ENCODE measurements at regions not wholly inside any gene's neighbourhood (a gene's known extent, or its start where the extent isn't known, plus 50 kb on each side); places are given as distances from the start of the nearest gene placed in this dataset.
"Not testable (repeated sequence)": the region's sequence is repeated elsewhere in the genome, so short reads cannot be mapped to it uniquely, and the experiment has no call there.

DNA sequence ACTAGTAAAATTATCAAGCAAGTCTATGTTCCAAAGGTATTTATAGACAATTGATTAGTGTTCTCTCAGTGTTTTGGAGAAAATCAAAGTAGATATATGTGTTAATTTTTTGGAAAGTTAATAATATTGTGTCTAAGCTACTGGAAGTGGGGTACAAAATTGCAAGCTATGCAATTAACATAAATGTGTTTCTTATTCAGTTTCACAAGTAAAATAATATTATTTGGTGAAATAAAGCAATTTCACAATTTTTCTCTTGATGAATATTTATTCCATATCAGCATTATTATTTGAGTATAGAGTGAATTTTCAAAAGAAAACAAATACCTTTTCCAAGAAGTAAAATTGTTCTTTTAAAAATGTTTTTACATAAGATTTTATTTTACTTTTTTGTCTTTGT, 1047.7 kb downstream of the TBL1XR1 start:
- no peak for DNase-seq

DNA sequence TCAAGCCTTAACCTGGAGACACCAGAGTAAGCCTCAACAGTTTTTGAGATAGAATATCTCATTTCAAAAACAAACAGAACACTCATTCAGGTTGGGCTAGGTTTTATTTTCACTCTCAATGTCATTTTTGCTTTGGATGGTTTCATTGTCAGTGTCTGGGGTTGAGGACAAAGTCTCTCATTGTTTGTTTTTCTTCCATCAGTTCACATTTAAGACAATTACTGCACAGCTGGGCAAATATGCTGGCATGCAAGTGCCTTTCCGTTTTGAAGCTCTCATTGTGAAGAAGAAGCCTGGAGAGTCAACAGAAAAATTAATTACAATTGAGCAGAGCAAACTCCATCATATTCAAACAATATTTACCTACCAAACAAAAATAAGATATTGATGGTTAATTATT, 1050.0 kb downstream of the TBL1XR1 start:
- DNase-seq, result no peak

- DNase-seq, result no peak
These were observed 1055.4 kb downstream of the TBL1XR1 start for GRCh38 chr3:176141837-176142236.

GRCh38 chr3:176120507-176120906, 1076.8 kb downstream of the TBL1XR1 start:
- DNase-seq, result no peak

DNA sequence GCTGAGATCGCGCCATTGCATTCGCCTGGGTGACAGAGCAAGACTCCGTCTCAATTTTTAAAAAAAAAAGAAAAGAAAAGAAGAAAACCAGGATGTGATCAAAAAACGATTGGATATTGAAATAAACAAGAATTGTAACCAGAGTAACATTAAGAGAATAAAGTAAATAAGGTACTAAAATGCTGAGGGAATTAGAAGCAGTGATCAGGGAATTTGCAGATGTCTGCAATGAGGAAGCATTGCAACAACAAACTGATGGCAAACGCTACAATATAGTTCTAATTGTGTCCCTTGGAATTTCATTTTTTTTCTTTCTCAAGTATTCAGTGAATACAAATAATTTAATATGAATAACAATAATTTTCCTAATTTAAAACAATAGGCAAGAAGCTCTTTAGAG, 1077.5 kb downstream of the TBL1XR1 start:
- no peak for DNase-seq

- no peak for DNase-seq
These were observed 1090.9 kb downstream of the TBL1XR1 start for GRCh38 chr3:176106380-176106779.

DNA sequence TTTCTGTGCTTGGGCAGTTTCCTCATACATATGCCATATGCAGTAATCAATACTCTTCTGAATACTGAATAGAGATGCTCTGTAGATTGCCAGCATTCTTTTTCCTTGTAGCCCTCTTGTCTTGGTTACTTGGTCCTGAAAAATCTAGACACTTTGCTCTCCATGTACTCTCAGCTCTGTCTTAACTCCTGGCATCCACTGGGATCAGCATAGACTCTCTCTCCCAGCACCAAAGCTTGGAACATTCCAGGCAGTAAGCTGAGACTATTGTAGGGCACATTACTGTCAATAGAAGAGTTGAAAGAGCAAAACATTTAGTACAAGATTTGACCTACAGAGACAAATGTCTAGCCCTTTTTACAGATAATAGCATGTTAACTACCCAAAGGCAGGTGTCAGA, 1100.3 kb downstream of the TBL1XR1 start:
- no peak for DNase-seq

DNA sequence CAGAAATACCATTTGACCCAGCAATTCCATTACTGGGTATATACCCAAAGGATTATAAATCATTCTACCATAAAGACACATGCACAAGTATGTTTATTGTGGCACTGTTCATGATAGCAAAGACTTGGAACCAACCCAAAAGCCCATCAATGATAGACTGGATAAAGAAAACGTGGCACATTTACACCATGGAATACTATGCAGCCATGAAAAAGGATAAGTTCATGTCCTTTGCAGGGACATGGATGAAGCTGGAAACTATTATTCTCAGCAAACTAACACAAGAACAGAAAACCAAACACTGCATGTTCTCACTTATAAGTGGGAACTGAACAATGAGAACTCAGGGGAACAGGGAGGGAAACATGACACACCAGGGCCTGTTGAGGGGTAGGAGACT, 1103.4 kb downstream of the TBL1XR1 start:
- not testable (repeated sequence) for DNase-seq

GRCh38 chr3:176090727-176091126, 1106.6 kb downstream of the TBL1XR1 start:
- DNase-seq, result no peak

DNA sequence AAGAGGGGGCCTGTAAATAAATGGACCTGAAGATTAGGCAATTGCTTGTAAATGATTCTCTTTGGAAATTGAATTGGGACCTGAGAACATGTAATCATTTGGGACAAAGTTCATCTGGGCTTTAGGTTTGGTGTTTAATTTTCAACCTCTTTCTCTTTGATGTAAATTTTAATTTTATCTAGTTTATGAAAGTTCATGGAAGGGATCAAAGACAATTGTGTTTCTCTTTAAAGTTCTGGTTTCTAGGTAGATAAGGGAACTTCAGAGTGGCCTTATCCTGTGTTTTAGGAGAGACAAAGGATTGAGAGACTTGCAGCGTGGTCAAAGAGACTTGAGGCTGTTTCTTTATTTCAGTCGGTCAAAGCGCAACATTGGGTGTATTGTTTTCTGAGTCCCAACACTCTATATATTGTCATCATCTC, 1108.3 kb downstream of the TBL1XR1 start:
- DNase-seq, result no peak

DNA sequence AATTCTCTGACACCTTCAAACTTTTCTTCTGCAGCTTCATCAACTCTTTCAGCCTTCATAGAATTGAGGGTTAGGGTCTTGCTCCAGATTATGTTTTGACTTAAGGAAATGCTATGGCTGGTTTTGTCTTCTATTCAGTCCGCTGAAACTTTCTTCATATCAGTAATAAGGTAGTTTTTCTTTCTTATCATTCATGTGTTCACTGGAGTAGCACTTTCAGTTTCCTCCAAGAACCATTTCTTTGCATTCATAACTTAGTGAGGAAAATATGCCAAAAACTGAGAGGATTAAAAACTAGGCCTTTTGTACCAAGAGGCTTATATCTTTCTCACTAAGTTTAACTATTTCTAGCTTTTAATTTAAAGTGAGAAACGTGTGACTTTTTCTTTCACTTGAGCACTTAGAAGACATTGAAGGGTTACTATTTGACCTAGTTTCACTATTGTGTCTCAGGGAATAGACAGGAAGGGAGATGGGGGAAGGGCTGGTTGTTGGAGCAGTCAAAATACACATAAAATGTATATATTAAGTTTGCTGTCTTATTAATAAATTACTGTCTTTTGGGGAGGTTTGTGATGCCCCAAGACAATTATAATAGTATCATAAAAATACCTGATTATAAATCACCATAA, 1110.1 kb downstream of the TBL1XR1 start:
- no peak for DNase-seq

GRCh38 chr3:176079785-176080184, 1117.5 kb downstream of the TBL1XR1 start:
- DNase-seq, result no peak

DNA sequence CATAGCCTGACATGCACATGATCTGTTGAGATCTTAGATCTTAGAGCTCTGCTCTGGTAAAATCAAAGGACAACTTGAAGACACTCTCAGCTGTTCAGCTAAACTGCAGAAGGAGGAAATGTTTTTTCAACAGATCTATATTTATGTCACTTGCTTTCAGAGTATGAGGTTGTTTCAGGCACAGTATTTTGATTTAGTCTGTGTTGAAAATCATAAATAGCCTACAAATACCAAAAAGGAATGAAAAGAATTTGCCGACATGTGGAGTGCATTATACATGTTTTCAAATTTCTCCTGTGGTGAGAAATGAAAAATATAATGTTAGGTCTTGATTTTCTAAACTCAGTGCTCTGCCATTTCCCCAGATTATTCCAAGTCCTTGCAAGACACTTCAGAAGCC, 1118.4 kb downstream of the TBL1XR1 start:
- DNase-seq, result no peak

DNA sequence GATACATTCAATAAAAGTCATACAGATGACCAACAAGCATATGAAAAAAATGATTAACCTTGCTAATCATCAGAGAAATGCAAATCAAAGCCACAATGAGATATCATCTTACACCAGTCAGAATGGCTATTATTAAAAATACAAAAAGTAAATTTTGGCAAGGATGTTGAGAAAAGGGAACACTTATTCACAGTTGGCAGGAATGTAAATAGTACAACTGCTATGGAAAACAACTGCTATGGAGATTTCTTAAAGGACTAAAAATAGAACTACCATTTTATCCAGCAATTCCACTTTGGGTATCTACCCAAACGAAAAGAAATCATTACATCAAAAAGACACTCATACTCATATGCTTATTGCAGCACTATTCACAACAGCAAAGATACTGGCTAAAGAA, 1121.8 kb downstream of the TBL1XR1 start:
- no peak for DNase-seq

- DNase-seq, result no peak
These were observed 1122.2 kb downstream of the TBL1XR1 start for GRCh38 chr3:176075046-176075445.

DNA sequence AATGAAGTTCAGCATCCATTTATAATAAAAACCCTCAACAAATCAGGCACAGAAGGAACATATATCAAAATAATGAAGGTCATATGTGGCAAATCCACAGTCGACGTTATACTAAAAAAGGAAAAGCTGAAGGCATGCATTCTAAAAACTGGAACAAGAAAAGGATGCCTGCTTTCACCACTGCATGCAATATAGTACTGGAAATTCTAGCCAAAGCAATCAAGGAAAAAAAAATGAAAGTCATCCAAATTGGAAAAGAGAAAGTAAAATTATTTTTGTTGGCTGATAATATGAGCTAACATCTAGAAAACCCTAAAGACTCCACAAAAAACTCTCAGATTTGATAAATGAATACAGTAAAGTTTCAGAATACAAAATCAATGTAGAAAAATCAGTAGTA, 1123.2 kb downstream of the TBL1XR1 start:
- no peak for DNase-seq

DNA sequence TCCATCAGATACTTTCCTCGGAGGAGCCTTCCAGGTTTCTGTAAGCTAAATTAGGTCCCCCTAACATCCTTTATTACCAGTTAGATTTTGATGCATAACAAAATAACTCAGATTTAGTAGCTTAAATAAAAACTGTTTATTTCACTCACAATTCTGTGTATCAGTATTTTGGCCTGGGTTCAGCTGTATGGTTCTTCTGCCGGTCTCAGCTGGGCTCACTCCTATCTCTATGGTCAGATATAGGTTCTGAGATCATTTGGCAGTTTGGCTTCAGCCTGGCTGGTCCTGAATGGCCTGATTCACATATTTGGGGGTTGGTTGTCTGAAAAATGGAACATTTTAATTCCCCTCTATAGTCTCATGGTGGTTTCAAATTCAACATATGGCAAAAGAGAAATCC, 1125.3 kb downstream of the TBL1XR1 start:
- DNase-seq, result no peak

DNA sequence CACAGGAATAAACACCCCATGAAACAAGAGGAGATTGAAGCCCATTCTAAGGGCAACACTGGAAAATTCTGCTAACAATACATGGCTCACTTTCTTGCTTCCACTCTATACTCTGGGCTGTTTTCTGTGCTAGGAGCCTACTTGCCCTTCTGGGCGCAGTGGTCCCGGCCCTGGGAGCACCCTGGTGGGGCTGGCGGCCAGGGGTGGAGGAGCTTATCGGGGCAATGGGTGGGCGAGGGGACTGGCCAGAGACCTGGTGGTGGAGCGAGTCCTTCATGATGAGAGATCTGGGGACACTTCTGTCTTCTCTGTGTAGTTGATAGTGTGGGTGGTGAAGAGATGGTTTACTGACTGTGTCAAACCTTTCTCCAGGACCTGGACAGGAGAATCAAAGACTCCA, 1128.5 kb downstream of the TBL1XR1 start:
- DNase-seq, result no peak

DNA sequence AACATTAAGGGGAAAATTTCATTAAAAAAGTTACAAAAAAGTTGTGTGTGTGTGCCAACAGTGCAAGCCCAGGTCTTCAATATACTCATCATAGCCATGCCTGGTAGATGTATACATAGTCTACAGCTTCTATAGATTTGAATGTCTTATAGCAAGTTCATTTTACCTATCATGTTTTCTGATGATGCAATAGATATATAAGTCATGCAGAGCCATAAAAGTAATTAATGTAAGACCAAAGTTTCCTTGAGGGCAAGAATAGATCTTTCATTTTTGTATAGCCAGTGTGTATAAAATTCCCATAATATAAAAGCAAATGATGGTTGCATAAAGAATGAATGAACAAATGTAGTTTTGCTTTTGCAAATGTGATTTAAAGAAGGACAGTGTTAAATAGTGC, 1138.4 kb downstream of the TBL1XR1 start:
- DNase-seq, result no peak

GRCh38 chr3:176055836-176056235, 1141.4 kb downstream of the TBL1XR1 start:
- DNase-seq, result no peak

GRCh38 chr3:176051766-176052165, 1145.5 kb downstream of the TBL1XR1 start:
- no peak for DNase-seq

GRCh38 chr3:176046703-176047102, 1150.6 kb downstream of the TBL1XR1 start:
- no peak for DNase-seq

DNA sequence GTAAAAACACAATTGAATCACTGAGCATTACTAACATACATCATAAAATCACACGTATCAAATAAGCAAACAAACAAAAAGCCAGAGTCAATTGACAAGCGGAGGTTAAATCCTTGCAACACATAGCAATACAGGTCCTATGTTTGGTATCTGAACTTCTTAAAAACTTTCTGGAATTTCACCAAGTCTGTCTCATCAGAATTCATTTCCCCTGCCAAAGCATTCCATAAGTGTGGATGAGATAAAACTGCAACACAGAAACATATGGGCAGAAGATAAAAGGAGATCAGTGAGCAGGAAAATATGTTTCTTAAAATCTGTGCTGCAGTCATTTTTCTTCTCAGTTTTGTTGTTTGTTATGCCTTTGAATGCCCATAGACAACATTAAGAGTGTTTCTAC, 1155.5 kb downstream of the TBL1XR1 start:
- DNase-seq, result no peak

DNA sequence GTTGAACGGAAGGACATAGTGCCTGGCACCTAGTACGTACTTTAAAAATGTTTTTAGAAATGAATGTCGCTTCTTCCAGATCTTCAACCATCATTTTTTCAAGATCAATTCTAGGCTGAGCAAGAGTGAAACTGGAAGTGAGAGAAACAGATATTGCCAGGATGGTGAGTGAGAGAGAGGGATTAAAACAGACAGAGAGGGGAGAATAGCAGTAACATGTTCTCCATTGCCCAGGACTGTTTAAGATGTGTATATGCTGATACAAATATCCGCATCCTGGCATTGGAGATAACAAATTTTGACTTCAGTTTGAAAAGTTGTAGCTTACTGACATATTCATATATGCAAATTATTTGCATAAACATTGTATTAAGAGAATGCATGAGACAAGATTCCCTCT, 1156.1 kb downstream of the TBL1XR1 start:
- no peak for DNase-seq

DNA sequence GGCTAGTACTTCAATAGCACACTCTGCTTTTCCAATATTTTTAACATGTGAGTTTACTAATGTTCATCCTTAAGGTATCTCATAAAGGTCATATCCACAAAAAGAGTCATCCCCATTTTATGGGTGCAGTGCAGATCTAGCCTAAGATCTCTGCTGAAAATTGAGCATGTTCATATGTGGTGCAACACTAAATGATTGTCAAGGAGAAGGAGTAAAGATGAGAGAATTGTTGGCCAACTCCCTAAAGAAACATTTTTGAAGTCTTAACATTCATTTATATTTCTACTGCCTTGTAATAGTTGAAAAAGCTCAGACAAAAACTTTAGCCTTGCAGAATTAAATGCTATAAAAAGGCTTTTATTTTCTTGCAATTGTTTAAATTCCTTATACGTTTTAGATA, 1159.6 kb downstream of the TBL1XR1 start:
- DNase-seq, result no peak

- no peak for DNase-seq
These were observed 1165.2 kb downstream of the TBL1XR1 start for GRCh38 chr3:176032043-176032442.

Data from activated naive CD4-positive, alpha-beta T cell treated with anti-CD3 and anti-CD28 coated beads, Interleukin-2, amount 50 U/mL, for 16 hours (primary cell).